HEK293 (cell line): ENCODE measurements at regions not wholly inside any gene's neighbourhood (a gene's known extent, or its start where the extent isn't known, plus 50 kb on each side); places are given as distances from the start of the nearest gene placed in this dataset.

Experiments
- ATF2 ChIP-seq: fragments of 450-650 bp; formaldehyde crosslinking; IDR thresholded peaks from 2 replicates; pipeline ENCODE4 v1.5.1; 2016; ENCODE audit warnings: missing biosample characterization, missing genetic modification characterization, low read depth
- KLF16 ChIP-seq: fragments of 450-650 bp; formaldehyde crosslinking; IDR thresholded peaks from 2 replicates; pipeline ENCODE4 v1.5.1; 2017; ENCODE audit warnings: missing biosample characterization, missing genetic modification characterization
- KLF8 ChIP-seq: fragments of 450-650 bp; formaldehyde crosslinking; IDR thresholded peaks from 2 replicates; pipeline ENCODE4 v1.5.1; 2016; ENCODE audit warnings: missing biosample characterization, missing genetic modification characterization
- ZNF239 ChIP-seq: fragments of 450-650 bp; formaldehyde crosslinking; IDR thresholded peaks from 2 replicates; pipeline ENCODE4 v1.5.1; 2016; ENCODE audit warnings: missing biosample characterization, missing genetic modification characterization
- ZNF341 ChIP-seq: fragments of 450-650 bp; formaldehyde crosslinking; IDR thresholded peaks from 2 replicates; pipeline ENCODE4; 2016; ENCODE audit warnings: low read depth, missing biosample characterization, missing genetic modification characterization
- TF ChIP-seq, protein P1 (sequence below): fragments of 450-650 bp; formaldehyde crosslinking; IDR thresholded peaks from 2 replicates; pipeline ENCODE4 v1.5.1; 2016; ENCODE audit warnings: missing biosample characterization, missing genetic modification characterization

DNA sequence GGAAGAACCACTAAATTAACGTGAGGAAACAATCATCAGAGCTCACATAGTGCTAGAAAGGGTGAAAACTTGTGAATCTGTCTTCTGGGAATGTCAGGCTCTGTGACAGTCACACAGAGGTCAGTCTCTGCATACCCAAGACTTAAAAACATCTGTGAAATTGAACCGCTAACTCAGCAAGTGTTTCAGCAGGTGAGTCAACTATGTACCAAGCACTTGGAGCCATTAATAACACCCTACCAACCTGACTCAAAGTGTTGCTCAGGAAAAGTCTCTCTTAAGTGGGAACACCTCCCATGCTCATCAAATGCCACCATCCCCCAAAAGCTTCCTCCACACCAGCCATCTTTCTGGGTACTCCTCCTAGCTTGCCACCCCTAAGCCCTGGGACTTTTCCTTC is 92.3 kb upstream of the CARMIL1 start:
- TF ChIP-seq, protein P1, sequence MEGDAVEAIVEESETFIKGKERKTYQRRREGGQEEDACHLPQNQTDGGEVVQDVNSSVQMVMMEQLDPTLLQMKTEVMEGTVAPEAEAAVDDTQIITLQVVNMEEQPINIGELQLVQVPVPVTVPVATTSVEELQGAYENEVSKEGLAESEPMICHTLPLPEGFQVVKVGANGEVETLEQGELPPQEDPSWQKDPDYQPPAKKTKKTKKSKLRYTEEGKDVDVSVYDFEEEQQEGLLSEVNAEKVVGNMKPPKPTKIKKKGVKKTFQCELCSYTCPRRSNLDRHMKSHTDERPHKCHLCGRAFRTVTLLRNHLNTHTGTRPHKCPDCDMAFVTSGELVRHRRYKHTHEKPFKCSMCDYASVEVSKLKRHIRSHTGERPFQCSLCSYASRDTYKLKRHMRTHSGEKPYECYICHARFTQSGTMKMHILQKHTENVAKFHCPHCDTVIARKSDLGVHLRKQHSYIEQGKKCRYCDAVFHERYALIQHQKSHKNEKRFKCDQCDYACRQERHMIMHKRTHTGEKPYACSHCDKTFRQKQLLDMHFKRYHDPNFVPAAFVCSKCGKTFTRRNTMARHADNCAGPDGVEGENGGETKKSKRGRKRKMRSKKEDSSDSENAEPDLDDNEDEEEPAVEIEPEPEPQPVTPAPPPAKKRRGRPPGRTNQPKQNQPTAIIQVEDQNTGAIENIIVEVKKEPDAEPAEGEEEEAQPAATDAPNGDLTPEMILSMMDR (tag by site-specific recombination) = no peak
- no peak for TF ChIP-seq ZNF341 (tag by site-specific recombination)
- TF ChIP-seq ATF2 (tag by site-specific recombination) = no peak
- TF ChIP-seq ZNF239 = no peak
- no peak for TF ChIP-seq KLF16 (tag by site-specific recombination)
- no peak for TF ChIP-seq KLF8 (tag by site-specific recombination)
